SK-N-SH treated with all-trans-retinoic acid at 6 μM for 48 hours (cell line): ENCODE measurements at regions not wholly inside any gene's neighbourhood (a gene's known extent, or its start where the extent isn't known, plus 50 kb on each side); places are given as distances from the start of the nearest gene placed in this dataset.

Experiments
- BACH2 ChIP-seq: fragments of 250-450 bp; sonication (Bioruptor Pico); IDR thresholded peaks from 2 replicates; pipeline ENCODE4 v1.9.0; 2021; ENCODE audit warnings: mild to moderate bottlenecking, borderline replicate concordance
- CSDC2 ChIP-seq: fragments of 250-450 bp; sonication (Bioruptor Pico); IDR thresholded peaks from 2 replicates; pipeline ENCODE4 v1.5.0; 2020; ENCODE audit warnings: mild to moderate bottlenecking, moderate library complexity
- ESRRG ChIP-seq: fragments of 250-450 bp; sonication (Bioruptor Pico); IDR thresholded peaks from 2 replicates; pipeline ENCODE4 v1.6.1; 2021; ENCODE audit warnings: mild to moderate bottlenecking
- OSR1 ChIP-seq: fragments of 250-450 bp; sonication (Bioruptor Pico); IDR thresholded peaks from 2 replicates; pipeline ENCODE4 v1.8.0; 2022; ENCODE audit warnings: moderate library complexity, mild to moderate bottlenecking, inconsistent platforms
- PATZ1 ChIP-seq: fragments of 250-450 bp; sonication (Bioruptor Pico); IDR thresholded peaks from 2 replicates; pipeline ENCODE4 v1.8.0; 2020; ENCODE audit warnings: mild to moderate bottlenecking, moderate library complexity, borderline replicate concordance
- RARB ChIP-seq: fragments of 250-450 bp; sonication (Bioruptor Pico); IDR thresholded peaks from 2 replicates; pipeline ENCODE4 v1.8.0; 2021; ENCODE audit warnings: mild to moderate bottlenecking, moderate library complexity
- TOX ChIP-seq: fragments of 250-450 bp; sonication (Bioruptor Pico); IDR thresholded peaks from 2 replicates; pipeline ENCODE4 v1.8.0; 2021; ENCODE audit warnings: mild to moderate bottlenecking, moderate library complexity, borderline replicate concordance
- TSHZ2 ChIP-seq: fragments of 250-450 bp; sonication (Bioruptor Pico); IDR thresholded peaks from 2 replicates; pipeline ENCODE4 v1.5.0; 2020; ENCODE audit warnings: mild to moderate bottlenecking, moderate library complexity
- ZC3H10 ChIP-seq: fragments of 250-450 bp; sonication (Bioruptor Pico); IDR thresholded peaks from 2 replicates; pipeline ENCODE4 v1.5.1; 2021; ENCODE audit warnings: mild to moderate bottlenecking, moderate library complexity
- ZFP3 ChIP-seq: fragments of 250-450 bp; sonication (Bioruptor Pico); IDR thresholded peaks from 2 replicates; pipeline ENCODE4 v1.5.0; 2020; ENCODE audit warnings: mild to moderate bottlenecking, moderate library complexity
- ZNF565 ChIP-seq: fragments of 450-650 bp; formaldehyde crosslinking; conservative IDR thresholded peaks from 2 replicates; pipeline ENCODE4 v1.5.0; 2020; ENCODE audit warnings: low read depth, mild to moderate bottlenecking, moderate library complexity
- ZNF70 ChIP-seq: fragments of 450-650 bp; formaldehyde crosslinking; IDR thresholded peaks from 2 replicates; pipeline ENCODE4 v1.5.0; 2020; ENCODE audit warnings: mild to moderate bottlenecking, moderate library complexity

DNA sequence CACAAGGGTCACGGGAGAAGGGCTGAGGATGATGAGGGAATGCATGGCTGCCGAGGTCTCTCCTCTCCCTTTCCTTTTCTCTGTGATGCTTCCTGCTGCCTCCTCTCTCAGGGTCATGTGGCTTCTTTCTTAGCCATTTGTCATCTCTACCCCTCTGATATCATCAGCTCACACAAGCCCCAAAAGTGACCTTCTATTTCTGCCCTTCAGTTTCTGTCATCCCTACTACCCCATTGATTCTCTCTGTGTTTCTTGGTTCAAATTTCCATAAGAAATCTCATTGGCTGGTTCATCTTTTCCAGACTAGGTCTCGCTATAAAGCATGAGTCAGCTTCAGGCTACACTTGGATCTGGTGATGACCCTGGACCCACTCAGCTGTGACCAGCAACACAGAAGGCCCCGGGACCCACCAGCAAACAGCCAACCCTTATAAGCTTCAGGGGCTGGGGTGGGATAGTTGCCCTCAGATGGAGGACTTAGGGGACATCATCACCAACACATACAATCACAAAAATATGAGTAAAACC lies 284.3 kb downstream of the SKAP2 start:
- no peak for TF ChIP-seq CSDC2 (CRISPR knock-in tag)
- TF ChIP-seq TSHZ2 = no peak
- no peak for TF ChIP-seq TOX
- no peak for TF ChIP-seq ZNF70
- TF ChIP-seq PATZ1 (CRISPR knock-in tag) = no peak
- no peak for TF ChIP-seq ZNF565 (CRISPR knock-in tag)
- TF ChIP-seq BACH2 (CRISPR knock-in tag) = no peak
- TF ChIP-seq ZC3H10 = no peak
- no peak for TF ChIP-seq ZFP3 (CRISPR knock-in tag)
- TF ChIP-seq ESRRG = no peak
- TF ChIP-seq OSR1 (CRISPR knock-in tag) = no peak
- no peak for TF ChIP-seq RARB (CRISPR knock-in tag)
